ENCODE measurements at regions not wholly inside any gene's neighbourhood (a gene's known extent, or its start where the extent isn't known, plus 50 kb on each side); places are given as distances from the start of the nearest gene placed in this dataset.

- H3K4me3 ChIP-seq (ENCODE audit: low read length), result no peak overlapping the region
- ChIA-PET CTCF (no interaction called here), POLR2A (no interaction called here)
- DNase-seq, result no peak
- Mint-ChIP-seq H3K4me1 (no peaks in the 10 kb centered on the region), H3K4me3 (no peak overlapping the region), H3K36me3 (no peaks in the 10 kb centered on the region), H3K27ac (no peak overlapping the region), H3K9me3 (no peaks in the 10 kb centered on the region), H3K27me3 (peaks cover 3 to 7% of the 10 kb centered on the region in 2 donors)
- H3K36me3 ChIP-seq (ENCODE audit: insufficient read depth, low read length), result no peaks in the 10 kb centered on the region
- no peaks in the 10 kb centered on the region for H3K27me3 ChIP-seq (ENCODE audit: insufficient read depth, low read length, poor library complexity, severe bottlenecking)
- no peaks in the 10 kb centered on the region for H3K9me3 ChIP-seq (ENCODE audit: low read length)
- no peaks in the 10 kb centered on the region for H3K4me1 ChIP-seq (ENCODE audit: insufficient read depth, low read length)
- H3K27ac ChIP-seq (ENCODE audit: low read depth, low read length), result no peak overlapping the region
These were observed 72.2 kb upstream of the CDC42BPA start for GRCh38 chr1:227390525-227390924.

GRCh38 chr1:227388214-227389168 is 70.2 kb upstream of the CDC42BPA start:
- Histone ChIP-seq H3K36me3 (ENCODE audit: insufficient read depth, low read length) (no peaks in the 10 kb centered on the region), H3K9me3 (ENCODE audit: low read length) (no peaks in the 10 kb centered on the region), H3K27me3 (ENCODE audit: insufficient read depth, low read length, poor library complexity, severe bottlenecking) (no peaks in the 10 kb centered on the region), H3K27ac (ENCODE audit: low read depth, low read length) (no peak overlapping the region), H3K4me1 (ENCODE audit: insufficient read depth, low read length) (no peaks in the 10 kb centered on the region), H3K4me3 (ENCODE audit: low read length) (no peak overlapping the region)
- Mint-ChIP-seq H3K27me3 (peaks cover 7 to 10% of the 10 kb centered on the region in 2 donors), H3K4me1 (no peaks in the 10 kb centered on the region), H3K4me3 (no peak overlapping the region), H3K27ac (no peak overlapping the region), H3K36me3 (no peaks in the 10 kb centered on the region), H3K9me3 (peaks cover 0 to 2% (median 0%) of the 10 kb centered on the region in 5 donors)
- CTCF ChIA-PET, result no interaction called here
- POLR2A ChIA-PET, result no interaction called here
- no peak for DNase-seq

GRCh38 chr1:227379555-227379892 is 61.2 kb upstream of the CDC42BPA start:
- Histone ChIP-seq H3K4me3 (ENCODE audit: low read length) (no peak overlapping the region), H3K4me1 (ENCODE audit: insufficient read depth, low read length) (no peaks in the 10 kb centered on the region), H3K27me3 (ENCODE audit: insufficient read depth, low read length, poor library complexity, severe bottlenecking) (no peaks in the 10 kb centered on the region), H3K27ac (ENCODE audit: low read depth, low read length) (no peak overlapping the region), H3K9me3 (ENCODE audit: low read length) (no peaks in the 10 kb centered on the region), H3K36me3 (ENCODE audit: insufficient read depth, low read length) (no peaks in the 10 kb centered on the region)
- no peaks in the 10 kb centered on the region for H3K36me3 Mint-ChIP-seq
- DNase-seq, result no peak
- no peak overlapping the region for H3K4me3 Mint-ChIP-seq
- peaks cover 0 to 4% (median 3%) of the 10 kb centered on the region in 5 donors for H3K9me3 Mint-ChIP-seq
- peaks cover 13 to 73% of the 10 kb centered on the region in 2 donors for H3K27me3 Mint-ChIP-seq
- no peak overlapping the region for H3K27ac Mint-ChIP-seq
- ChIA-PET CTCF (no interaction called here), POLR2A (no interaction called here)
- H3K4me1 Mint-ChIP-seq, result no peaks in the 10 kb centered on the region

DNA sequence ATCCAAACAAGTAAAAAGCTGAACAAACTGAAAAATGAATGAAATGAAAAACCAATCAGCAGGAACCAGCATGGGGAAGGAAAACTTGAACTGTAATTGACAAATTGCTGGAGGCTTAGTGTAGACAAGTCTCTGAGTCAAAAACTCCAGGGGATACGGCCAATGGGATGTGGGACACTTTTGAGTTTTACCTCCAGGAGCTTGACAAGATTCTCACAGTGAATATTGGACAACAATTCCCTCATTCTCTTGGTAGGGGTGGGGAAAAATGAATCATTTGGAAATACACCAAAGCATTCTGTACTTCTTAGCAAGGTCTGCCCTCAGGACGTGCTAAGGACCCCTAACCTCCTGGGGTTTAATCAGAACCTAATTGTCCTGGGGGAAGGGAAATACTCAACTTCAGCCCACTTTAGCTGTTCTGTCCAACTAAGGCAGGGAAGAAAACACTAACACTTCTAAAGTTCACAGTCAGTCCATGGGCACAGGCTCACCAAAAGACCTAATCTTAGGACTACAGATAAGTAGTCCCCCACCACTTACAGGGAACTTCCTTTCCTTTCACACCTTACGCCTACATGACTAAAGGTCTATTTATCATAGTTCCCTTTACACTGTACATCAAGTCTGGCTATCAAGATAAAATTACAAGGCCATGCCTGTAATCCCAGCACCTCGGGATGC is 60.7 kb upstream of the CDC42BPA start:
- no peak overlapping the region for H3K27ac Mint-ChIP-seq
- CTCF ChIA-PET, result no interaction called here
- Histone ChIP-seq H3K27me3 (ENCODE audit: insufficient read depth, low read length, poor library complexity, severe bottlenecking) (no peaks in the 10 kb centered on the region), H3K4me3 (ENCODE audit: low read length) (no peak overlapping the region), H3K9me3 (ENCODE audit: low read length) (no peaks in the 10 kb centered on the region), H3K36me3 (ENCODE audit: insufficient read depth, low read length) (no peaks in the 10 kb centered on the region), H3K27ac (ENCODE audit: low read depth, low read length) (no peak overlapping the region), H3K4me1 (ENCODE audit: insufficient read depth, low read length) (no peaks in the 10 kb centered on the region)
- H3K4me1 Mint-ChIP-seq, result no peaks in the 10 kb centered on the region
- DNase-seq, result no peak
- peaks cover 15 to 71% of the 10 kb centered on the region in 2 donors for H3K27me3 Mint-ChIP-seq
- peaks cover 0 to 4% (median 3%) of the 10 kb centered on the region in 5 donors for H3K9me3 Mint-ChIP-seq
- POLR2A ChIA-PET, result no interaction called here
- H3K36me3 Mint-ChIP-seq, result no peaks in the 10 kb centered on the region
- H3K4me3 Mint-ChIP-seq, result no peak overlapping the region

DNA sequence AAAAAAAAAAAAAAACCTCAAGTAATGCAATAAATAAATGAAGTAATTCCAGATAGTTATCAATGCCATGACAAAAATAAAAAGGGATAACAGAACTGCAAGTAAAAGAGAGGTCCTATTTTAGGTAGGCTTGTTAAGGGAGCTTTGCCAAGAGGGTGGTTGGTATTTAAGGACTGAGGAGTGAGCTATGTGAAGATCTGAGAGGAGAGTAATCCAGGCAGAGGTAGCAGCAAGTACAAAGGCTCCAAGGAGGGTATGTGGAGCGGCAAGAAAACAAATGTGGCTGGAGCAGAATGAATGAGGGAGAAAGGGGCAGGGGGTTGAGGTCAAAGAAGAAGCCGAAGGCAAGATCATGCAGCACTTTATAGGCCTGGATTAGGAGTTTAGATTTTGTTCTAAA is 59.9 kb upstream of the CDC42BPA start:
- no peak overlapping the region for H3K27ac Mint-ChIP-seq
- Histone ChIP-seq H3K36me3 (ENCODE audit: insufficient read depth, low read length) (no peaks in the 10 kb centered on the region), H3K4me1 (ENCODE audit: insufficient read depth, low read length) (no peaks in the 10 kb centered on the region), H3K4me3 (ENCODE audit: low read length) (no peak overlapping the region), H3K9me3 (ENCODE audit: low read length) (no peaks in the 10 kb centered on the region), H3K27me3 (ENCODE audit: insufficient read depth, low read length, poor library complexity, severe bottlenecking) (no peaks in the 10 kb centered on the region), H3K27ac (ENCODE audit: low read depth, low read length) (no peak overlapping the region)
- H3K4me1 Mint-ChIP-seq, result no peaks in the 10 kb centered on the region
- no peak overlapping the region for H3K4me3 Mint-ChIP-seq
- DNase-seq, result no peak
- no peaks in the 10 kb centered on the region for H3K36me3 Mint-ChIP-seq
- ChIA-PET POLR2A (no interaction called here), CTCF (no interaction called here)
- H3K9me3 Mint-ChIP-seq, result peaks cover 0 to 4% (median 3%) of the 10 kb centered on the region in 5 donors
- H3K27me3 Mint-ChIP-seq, result peaks cover 12 to 68% of the 10 kb centered on the region in 2 donors

- H3K27me3 ChIP-seq (ENCODE audit: insufficient read depth, low read length, poor library complexity, severe bottlenecking), result no peaks in the 10 kb centered on the region
- ChIA-PET CTCF (no interaction called here), POLR2A (no interaction called here)
- no peaks in the 10 kb centered on the region for H3K4me1 ChIP-seq (ENCODE audit: insufficient read depth, low read length)
- no peaks in the 10 kb centered on the region for H3K36me3 Mint-ChIP-seq
- no peaks in the 10 kb centered on the region for H3K36me3 ChIP-seq (ENCODE audit: insufficient read depth, low read length)
- H3K27ac Mint-ChIP-seq, result no peak overlapping the region
- H3K27ac ChIP-seq (ENCODE audit: low read depth, low read length), result no peak overlapping the region
- no peaks in the 10 kb centered on the region for H3K9me3 ChIP-seq (ENCODE audit: low read length)
- DNase-seq, result no peak
- no peak overlapping the region for H3K4me3 ChIP-seq (ENCODE audit: low read length)
- no peak overlapping the region for H3K4me3 Mint-ChIP-seq
- H3K9me3 Mint-ChIP-seq, result peaks cover 0 to 3% (median 0%) of the 10 kb centered on the region in 5 donors
- H3K27me3 Mint-ChIP-seq, result peaks cover 10 to 53% of the 10 kb centered on the region in 2 donors
- H3K4me1 Mint-ChIP-seq, result no peaks in the 10 kb centered on the region
These were observed 56.6 kb upstream of the CDC42BPA start for GRCh38 chr1:227374846-227375245.

- no peak for DNase-seq
- Histone ChIP-seq H3K27ac (ENCODE audit: low read depth, low read length) (no peak overlapping the region), H3K4me1 (ENCODE audit: insufficient read depth, low read length) (no peaks in the 10 kb centered on the region), H3K27me3 (ENCODE audit: insufficient read depth, low read length, poor library complexity, severe bottlenecking) (no peaks in the 10 kb centered on the region), H3K9me3 (ENCODE audit: low read length) (no peaks in the 10 kb centered on the region), H3K36me3 (ENCODE audit: insufficient read depth, low read length) (no peaks in the 10 kb centered on the region), H3K4me3 (ENCODE audit: low read length) (no peak overlapping the region)
- Mint-ChIP-seq H3K27me3 (peaks cover 8 to 35% of the 10 kb centered on the region in 2 donors), H3K4me1 (no peaks in the 10 kb centered on the region), H3K36me3 (no peaks in the 10 kb centered on the region), H3K9me3 (peaks cover 0 to 3% (median 0%) of the 10 kb centered on the region in 5 donors), H3K27ac (no peak overlapping the region), H3K4me3 (no peak overlapping the region)
- ChIA-PET POLR2A (no interaction called here), CTCF (no interaction called here)
These were observed 54.4 kb upstream of the CDC42BPA start for GRCh38 chr1:227372726-227373130.

GRCh38 chr1:227370533-227371254 is 52.4 kb upstream of the CDC42BPA start:
- Mint-ChIP-seq H3K27me3 (peaks cover 5 to 18% of the 10 kb centered on the region in 2 donors), H3K27ac (no peak overlapping the region), H3K9me3 (peaks cover 0 to 3% (median 0%) of the 10 kb centered on the region in 5 donors), H3K4me3 (no peak overlapping the region), H3K36me3 (no peaks in the 10 kb centered on the region), H3K4me1 (no peaks in the 10 kb centered on the region)
- no peaks in the 10 kb centered on the region for H3K4me1 ChIP-seq (ENCODE audit: insufficient read depth, low read length)
- no peak overlapping the region for H3K4me3 ChIP-seq (ENCODE audit: low read length)
- no peak for DNase-seq
- H3K9me3 ChIP-seq (ENCODE audit: low read length), result no peaks in the 10 kb centered on the region
- H3K27me3 ChIP-seq (ENCODE audit: insufficient read depth, low read length, poor library complexity, severe bottlenecking), result no peaks in the 10 kb centered on the region
- POLR2A ChIA-PET, result no interaction called here
- H3K36me3 ChIP-seq (ENCODE audit: insufficient read depth, low read length), result no peaks in the 10 kb centered on the region
- no peak overlapping the region for H3K27ac ChIP-seq (ENCODE audit: low read depth, low read length)
- CTCF ChIA-PET, result no interaction called here

All from CD8-positive, alpha-beta memory T cell (primary cell).